DND-41 (cell line): ENCODE measurements at regions not wholly inside any gene's neighbourhood (a gene's known extent, or its start where the extent isn't known, plus 50 kb on each side); places are given as distances from the start of the nearest gene placed in this dataset.

Experiments
- ATAC-seq: fragments of 200-7000 bp; cut with Tn5 transposase; 3 replicates; pipeline ENCODE4 v1.9.1; 2021; ENCODE audit warnings: low read depth; ENCODE audit not compliant: insufficient read depth
- DNase-seq: peaks from one replicate; pipeline ENCODE4 v3.0.0-alpha.2; 2020
- H2AFZ ChIP-seq: 2 replicates; pipeline ENCODE4 v1.6.0; 2012; ENCODE audit warnings: low read depth, low read length
- H3K27ac ChIP-seq: 2 replicates; pipeline ENCODE4 v1.5.1; 2012; ENCODE audit warnings: low read length, inconsistent platforms
- H3K27me3 ChIP-seq: fragments of 200-600 bp; sonication (generic); 2 replicates; pipeline ENCODE4 v1.6.0; 2012; ENCODE audit warnings: low read length, mild to moderate bottlenecking, inconsistent platforms; ENCODE audit not compliant: insufficient read depth, poor library complexity
- H3K36me3 ChIP-seq: 2 replicates; pipeline ENCODE4 v1.5.1; 2012; ENCODE audit warnings: low read length, inconsistent platforms; ENCODE audit not compliant: insufficient read depth
- H3K4me1 ChIP-seq: 2 replicates; pipeline ENCODE4 v1.5.1; 2012; ENCODE audit warnings: mild to moderate bottlenecking, low read length; ENCODE audit not compliant: insufficient read depth
- H3K4me2 ChIP-seq: 2 replicates; pipeline ENCODE4 v1.6.0; 2012; ENCODE audit warnings: mild to moderate bottlenecking, moderate library complexity, low read length, inconsistent platforms; ENCODE audit not compliant: insufficient read depth
- H3K4me3 ChIP-seq, 2 experiments: fragments of 200-600 bp in 1 of 2; shearing (Covaris generic) in 1 of 2; 2 replicates each; pipeline ENCODE4 v1.5.1; 2012 to 2016; ENCODE audit warnings: inconsistent platforms in 2 of 2, low read length in 2 of 2, mild to moderate bottlenecking in 2 of 2, low read depth in 1 of 2, moderate library complexity in 1 of 2
- H3K79me2 ChIP-seq: 2 replicates; pipeline ENCODE4 v1.6.0; 2012; ENCODE audit warnings: low read length, inconsistent platforms; ENCODE audit not compliant: insufficient read depth
- H3K9ac ChIP-seq: 2 replicates; pipeline ENCODE4 v1.6.0; 2012; ENCODE audit warnings: low read depth, mild to moderate bottlenecking, inconsistent platforms, low read length, moderate library complexity
- H3K9me3 ChIP-seq: 2 replicates; pipeline ENCODE4 v1.5.1; 2012; ENCODE audit warnings: low read length, moderate library complexity, mild to moderate bottlenecking, inconsistent platforms; ENCODE audit not compliant: insufficient read depth, severe bottlenecking
- H4K20me1 ChIP-seq: 2 replicates; pipeline ENCODE4 v1.6.0; 2012; ENCODE audit warnings: low read length; ENCODE audit not compliant: insufficient read depth
- EZH2 ChIP-seq: IDR thresholded peaks from 3 replicates; pipeline ENCODE4 v1.6.1; 2012; ENCODE audit warnings: borderline replicate concordance, low read depth, mild to moderate bottlenecking, moderate library complexity, low read length, inconsistent platforms; ENCODE audit not compliant: severe bottlenecking
- TF ChIP-seq, protein P1 (sequence below): IDR thresholded peaks from 2 replicates; pipeline ENCODE4 v1.5.1; 2012; ENCODE audit warnings: borderline replicate concordance, low read length, moderate library complexity, mild to moderate bottlenecking; ENCODE audit not compliant: poor library complexity, severe bottlenecking; ENCODE audit errors: extremely low read depth

DNA sequence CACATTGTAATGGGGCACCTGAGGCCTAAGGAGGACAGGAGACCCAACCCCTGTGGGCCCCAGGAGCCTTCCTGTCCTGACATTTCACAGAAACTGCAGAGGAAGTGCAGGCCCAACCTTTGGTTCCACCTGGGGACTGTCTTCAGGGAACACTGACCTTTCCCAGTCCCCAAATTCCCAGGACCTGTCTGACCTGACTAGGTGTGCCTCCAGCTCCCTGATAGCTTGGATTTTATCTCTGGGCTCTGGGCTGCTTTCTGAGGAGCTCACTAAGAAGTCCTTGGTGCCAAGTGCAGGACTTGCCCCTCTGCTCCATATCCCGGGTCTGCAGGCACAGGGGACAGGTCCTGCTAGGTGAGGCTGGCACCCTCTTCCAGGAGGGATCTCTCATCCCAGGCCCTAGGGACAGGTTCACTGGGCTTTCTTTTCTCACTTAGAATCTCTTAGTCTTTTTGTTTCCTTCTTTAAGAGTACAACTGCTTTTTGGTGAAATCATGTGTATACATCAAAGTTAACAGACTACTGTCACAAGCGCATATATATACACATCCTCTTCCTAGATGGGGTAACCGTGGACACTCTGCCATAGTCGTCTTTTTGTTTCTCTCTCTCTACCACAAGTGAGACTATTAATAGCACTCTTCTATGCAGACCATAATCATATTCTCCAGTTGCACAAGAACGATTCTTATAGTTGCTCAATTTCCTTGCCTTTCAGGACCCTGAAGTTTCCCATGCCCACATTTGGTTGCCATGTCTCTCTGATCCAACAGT, 72.0 kb upstream of the IGLL5 start:
- ATAC-seq (no peak), DNase-seq (no peak)
- H3K4me2 ChIP-seq, result no peak overlapping the region
- H2AFZ ChIP-seq, result no peak overlapping the region
- H4K20me1 ChIP-seq, result 0 out of 2 replicates have a peak, but pooled peaks cover 3% of the 10 kb centered on the region
- H3K4me1 ChIP-seq, result peaks cover 37% of the 10 kb centered on the region
- H3K9me3 ChIP-seq, result no peaks in the 10 kb centered on the region
- TF ChIP-seq, protein P1, sequence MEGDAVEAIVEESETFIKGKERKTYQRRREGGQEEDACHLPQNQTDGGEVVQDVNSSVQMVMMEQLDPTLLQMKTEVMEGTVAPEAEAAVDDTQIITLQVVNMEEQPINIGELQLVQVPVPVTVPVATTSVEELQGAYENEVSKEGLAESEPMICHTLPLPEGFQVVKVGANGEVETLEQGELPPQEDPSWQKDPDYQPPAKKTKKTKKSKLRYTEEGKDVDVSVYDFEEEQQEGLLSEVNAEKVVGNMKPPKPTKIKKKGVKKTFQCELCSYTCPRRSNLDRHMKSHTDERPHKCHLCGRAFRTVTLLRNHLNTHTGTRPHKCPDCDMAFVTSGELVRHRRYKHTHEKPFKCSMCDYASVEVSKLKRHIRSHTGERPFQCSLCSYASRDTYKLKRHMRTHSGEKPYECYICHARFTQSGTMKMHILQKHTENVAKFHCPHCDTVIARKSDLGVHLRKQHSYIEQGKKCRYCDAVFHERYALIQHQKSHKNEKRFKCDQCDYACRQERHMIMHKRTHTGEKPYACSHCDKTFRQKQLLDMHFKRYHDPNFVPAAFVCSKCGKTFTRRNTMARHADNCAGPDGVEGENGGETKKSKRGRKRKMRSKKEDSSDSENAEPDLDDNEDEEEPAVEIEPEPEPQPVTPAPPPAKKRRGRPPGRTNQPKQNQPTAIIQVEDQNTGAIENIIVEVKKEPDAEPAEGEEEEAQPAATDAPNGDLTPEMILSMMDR, result no peak
- TF ChIP-seq EZH2, result no peak
- H3K27me3 ChIP-seq, result no peaks in the 10 kb centered on the region
- no peak overlapping the region for H3K4me3 ChIP-seq
- H3K9ac ChIP-seq, result no peak overlapping the region
- no peaks in the 10 kb centered on the region for H3K36me3 ChIP-seq
- H3K27ac ChIP-seq, result peak overlapping the region; percentile 32; the same call in 1 of the 2 replicates
- H3K79me2 ChIP-seq, result no peaks in the 10 kb centered on the region

DNA sequence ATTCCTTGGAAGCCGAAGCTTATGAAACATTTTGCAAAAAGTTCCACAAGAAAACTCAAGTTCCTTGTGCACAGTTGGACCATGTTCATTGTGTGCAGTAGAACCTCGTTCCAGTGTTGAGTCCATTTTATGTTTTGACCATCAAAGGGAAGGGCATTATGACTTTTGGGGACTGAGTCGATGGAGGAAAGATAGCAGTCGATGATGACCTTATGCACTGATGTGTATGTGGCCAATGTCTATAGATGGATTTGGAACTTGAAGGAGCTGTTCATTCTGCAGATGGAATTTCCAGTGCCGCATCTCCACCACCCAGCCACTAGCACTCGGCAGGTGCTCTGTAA, 71.5 kb upstream of the IGLL5 start:
- Histone ChIP-seq H3K27me3 (no peaks in the 10 kb centered on the region), H3K27ac (no peak overlapping the region), H3K36me3 (no peaks in the 10 kb centered on the region), H3K4me1 (peaks cover 42% of the 10 kb centered on the region), H4K20me1 (0 out of 2 replicates have a peak, but pooled peaks cover 3% of the 10 kb centered on the region), H3K9me3 (no peaks in the 10 kb centered on the region), H3K4me2 (no peak overlapping the region), H3K4me3 (no peak overlapping the region), H2AFZ (no peak overlapping the region), H3K79me2 (no peaks in the 10 kb centered on the region), H3K9ac (no peak overlapping the region)
- TF ChIP-seq, protein P1, result no peak
- no peak for TF ChIP-seq EZH2
- ATAC-seq (no peak), DNase-seq (no peak)

DNA sequence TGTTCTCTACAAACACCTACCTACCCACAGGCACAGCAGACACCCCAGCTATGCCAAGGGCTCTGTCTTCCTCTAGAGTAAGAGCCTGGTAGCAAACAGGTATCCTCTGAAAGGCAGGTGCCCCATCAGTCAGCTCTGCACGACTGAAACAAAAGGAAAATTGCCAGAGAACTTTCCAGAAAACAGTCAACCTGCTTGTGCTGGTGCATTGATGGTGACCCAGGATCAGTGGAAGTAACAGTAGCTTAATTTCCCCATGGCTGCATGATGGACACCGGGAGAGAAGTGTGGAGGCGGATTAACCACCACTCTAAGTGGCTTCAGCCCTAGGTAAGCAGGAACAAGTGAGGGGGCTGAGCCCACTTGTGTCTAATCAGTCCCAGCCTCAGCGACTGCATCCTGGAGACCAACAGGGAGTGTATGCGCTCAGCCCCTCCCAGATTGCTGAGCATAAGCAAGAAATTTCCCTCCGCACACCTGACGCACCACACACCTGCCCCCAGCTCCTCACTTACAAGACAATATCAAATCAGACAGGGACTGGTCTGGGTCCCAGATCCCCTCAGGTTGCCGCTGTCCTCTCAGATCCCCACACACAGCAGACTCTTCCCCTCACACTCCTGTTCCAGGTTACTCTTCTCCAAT, 70.7 kb upstream of the IGLL5 start:
- no peak for DNase-seq
- Histone ChIP-seq H3K79me2 (no peaks in the 10 kb centered on the region), H3K4me1 (peaks cover 50% of the 10 kb centered on the region)

More for the DNA sequence above, 70.7 kb upstream of the IGLL5 start:
- H3K9me3 ChIP-seq, result no peaks in the 10 kb centered on the region
- H3K4me2 ChIP-seq, result no peak overlapping the region
- no peaks in the 10 kb centered on the region for H3K27me3 ChIP-seq
- 0 out of 2 replicates have a peak, but pooled peaks cover 3% of the 10 kb centered on the region for H4K20me1 ChIP-seq
- TF ChIP-seq, protein P1, result no peak
- no peak for TF ChIP-seq EZH2
- no peaks in the 10 kb centered on the region for H3K36me3 ChIP-seq
- H3K4me3 ChIP-seq, result no peak overlapping the region
- H3K27ac ChIP-seq, result no peak overlapping the region
- ATAC-seq, result no peak
- no peak overlapping the region for H3K9ac ChIP-seq
- H2AFZ ChIP-seq, result no peak overlapping the region
